ENCODE measurements at regions not wholly inside any gene's neighbourhood (a gene's known extent, or its start where the extent isn't known, plus 50 kb on each side); places are given as distances from the start of the nearest gene placed in this dataset.

- no peak for DNase-seq
Measured at GRCh38 chr2:118658596-118659198, 188.8 kb downstream of the EN1 start.

DNA sequence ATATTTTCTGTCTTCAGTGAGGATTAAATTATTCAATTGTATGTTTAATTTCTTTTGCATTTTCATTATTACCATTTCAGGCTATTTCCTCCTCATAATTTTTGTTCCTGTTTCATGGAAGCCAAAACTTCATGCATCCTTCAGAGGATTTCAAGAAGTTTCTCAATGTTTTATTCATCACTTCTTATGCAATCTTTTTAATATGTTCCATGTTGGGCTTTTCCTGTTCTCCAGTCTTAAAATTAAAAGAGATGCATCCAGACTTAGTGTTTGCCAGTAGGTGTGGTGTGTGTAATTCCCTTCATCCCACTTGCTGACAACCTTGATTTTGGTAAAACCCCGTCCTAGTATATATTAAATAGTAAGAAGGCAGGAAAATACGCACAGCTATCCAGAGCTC lies 190.0 kb downstream of the EN1 start:
- DNase-seq: no peak

DNA sequence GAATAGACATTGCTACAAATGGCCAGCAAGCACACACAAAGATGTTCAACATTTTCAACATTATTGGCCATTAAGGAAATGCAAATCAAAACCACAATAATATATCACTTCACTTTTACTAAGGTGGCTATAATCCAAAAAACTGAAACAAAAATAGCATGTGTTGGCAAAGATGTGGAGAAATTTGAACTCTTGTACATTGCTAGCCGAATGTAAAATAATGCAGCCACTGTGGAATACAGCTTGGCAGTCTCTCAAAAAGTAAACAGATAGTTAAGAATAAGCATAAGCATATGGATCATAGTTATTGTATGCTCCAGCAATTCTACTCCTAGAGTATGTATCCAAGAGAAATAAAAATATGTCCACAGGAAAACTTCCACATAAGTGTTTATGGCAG lies 192.5 kb downstream of the EN1 start:
- no peak for DNase-seq

DNA sequence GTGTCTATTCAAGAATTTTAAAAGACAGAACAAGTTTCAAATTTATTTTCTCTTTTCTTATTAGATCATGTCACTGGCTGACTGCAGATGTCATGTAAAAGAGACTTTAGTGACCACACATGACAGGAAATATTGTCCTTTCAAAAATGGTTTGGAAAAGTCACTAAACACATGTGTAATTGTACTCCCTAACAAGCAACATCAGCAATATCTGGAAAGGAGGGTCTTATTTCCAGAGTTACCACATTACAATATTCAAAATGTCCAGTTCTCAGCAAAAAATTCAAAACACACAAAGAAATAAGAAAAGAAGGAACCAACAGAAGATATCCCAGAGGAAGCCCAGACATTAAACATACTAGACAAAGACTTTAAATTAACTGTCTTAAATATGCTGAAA lies 197.1 kb downstream of the EN1 start:
- no peak for DNase-seq

DNA sequence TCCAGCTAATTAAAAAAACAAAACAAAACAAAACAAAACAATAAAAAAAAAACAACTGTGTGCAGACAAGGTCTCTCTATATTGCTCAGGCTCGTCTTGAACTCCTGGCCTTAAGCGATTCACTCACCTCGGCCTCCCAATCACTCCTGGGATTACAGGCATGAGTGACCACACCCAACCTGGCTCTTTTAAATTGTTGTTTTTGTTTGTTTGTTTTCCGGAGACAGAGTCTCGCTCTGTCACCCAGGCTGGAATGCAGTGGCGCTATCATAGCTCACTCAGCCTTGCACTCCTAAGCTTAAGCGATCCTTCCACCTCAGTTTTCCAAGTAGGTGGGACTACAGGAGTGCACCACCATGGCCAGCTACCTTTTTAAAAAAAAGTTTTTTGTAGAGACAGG lies 201.6 kb downstream of the EN1 start:
- DNase-seq: no peak

- DNase-seq: no peak
Measured at GRCh38 chr2:118644190-118644589, 203.3 kb downstream of the EN1 start.

GRCh38 chr2:118643294-118643693 lies 204.2 kb downstream of the EN1 start:
- no peak for DNase-seq

GRCh38 chr2:118642501-118642900 lies 204.9 kb downstream of the EN1 start:
- DNase-seq: no peak

- no peak for DNase-seq
Measured at GRCh38 chr2:118641711-118642110, 205.7 kb downstream of the EN1 start.

DNA sequence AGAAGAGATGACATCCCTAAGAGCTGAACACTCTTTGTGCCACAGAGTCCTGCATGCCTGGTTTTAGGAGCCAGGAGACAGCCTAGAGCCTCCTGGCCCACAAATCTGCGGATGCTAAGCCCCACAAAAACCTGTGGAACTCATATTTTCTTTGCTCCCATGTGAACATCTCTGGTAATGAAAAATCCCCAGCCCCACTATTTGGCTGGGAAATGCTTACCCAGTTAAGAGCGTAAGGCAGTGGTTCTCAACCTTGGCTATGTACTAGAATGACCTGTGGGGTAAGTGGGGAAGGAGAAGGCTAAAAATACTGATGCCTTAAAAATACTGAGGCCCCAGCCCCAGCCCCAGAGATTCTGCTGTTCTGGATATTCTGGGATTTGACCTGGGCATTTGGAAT lies 208.1 kb downstream of the EN1 start:
- no peak for DNase-seq

- DNase-seq: no peak
Measured at GRCh38 chr2:118638453-118638852, 209.0 kb downstream of the EN1 start.

DNA sequence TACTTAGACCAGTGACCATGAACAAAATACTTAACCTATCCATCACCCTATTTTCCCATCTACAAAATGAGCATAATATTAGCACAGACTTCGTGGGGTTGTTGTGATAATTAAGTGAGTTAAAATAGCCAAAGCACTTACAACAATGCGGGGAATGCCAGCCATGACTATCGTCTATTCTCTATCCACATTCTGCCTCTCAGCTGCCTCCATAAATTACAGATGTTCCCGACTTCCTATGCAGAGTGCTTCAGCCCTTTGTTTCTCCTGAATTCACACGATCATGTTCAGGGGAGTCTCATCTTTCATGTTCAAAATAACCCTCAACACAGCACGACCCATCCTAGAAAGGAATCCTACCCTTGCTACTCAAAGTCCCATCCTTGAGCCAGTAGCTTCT lies 211.6 kb downstream of the EN1 start:
- DNase-seq: no peak

GRCh38 chr2:118634876-118635275 lies 212.6 kb downstream of the EN1 start:
- DNase-seq: no peak

DNA sequence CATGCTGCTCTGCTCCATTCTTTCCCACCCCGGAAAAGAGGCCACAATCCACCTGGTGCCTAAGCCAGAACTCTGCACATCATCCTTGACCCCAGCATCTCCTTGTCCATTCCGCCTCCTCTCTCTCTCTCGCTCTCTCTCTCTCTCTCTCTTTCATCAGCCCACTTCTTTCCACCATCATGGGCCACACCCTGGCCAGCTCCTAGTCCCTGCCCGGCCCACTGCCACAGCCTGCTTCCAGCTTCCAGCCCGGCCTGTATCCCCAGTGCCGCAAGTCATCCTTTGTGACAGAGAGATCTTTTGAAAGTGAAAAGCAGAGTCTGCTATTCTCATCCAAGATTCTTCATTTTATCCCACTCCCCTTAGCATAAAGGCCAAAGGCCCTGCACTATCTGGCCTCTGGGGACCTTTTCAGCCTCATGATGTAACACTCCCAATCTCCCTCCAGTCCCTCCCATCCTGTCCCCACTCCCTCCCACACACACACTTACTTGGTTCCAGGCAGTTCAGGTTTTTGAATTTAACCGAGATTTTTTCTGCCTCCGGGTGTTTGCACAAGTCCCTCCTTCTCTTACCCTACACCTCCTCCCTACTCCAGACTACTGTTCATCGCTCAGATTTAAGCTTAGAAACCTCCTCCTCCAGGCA lies 214.0 kb downstream of the EN1 start:
- no peak for DNase-seq

GRCh38 chr2:118632921-118633320 lies 214.5 kb downstream of the EN1 start:
- DNase-seq: no peak

GRCh38 chr2:118627156-118627555 lies 220.3 kb downstream of the EN1 start:
- DNase-seq: no peak

- DNase-seq: no peak
Measured at GRCh38 chr2:118622913-118623312, 224.5 kb downstream of the EN1 start.

DNA sequence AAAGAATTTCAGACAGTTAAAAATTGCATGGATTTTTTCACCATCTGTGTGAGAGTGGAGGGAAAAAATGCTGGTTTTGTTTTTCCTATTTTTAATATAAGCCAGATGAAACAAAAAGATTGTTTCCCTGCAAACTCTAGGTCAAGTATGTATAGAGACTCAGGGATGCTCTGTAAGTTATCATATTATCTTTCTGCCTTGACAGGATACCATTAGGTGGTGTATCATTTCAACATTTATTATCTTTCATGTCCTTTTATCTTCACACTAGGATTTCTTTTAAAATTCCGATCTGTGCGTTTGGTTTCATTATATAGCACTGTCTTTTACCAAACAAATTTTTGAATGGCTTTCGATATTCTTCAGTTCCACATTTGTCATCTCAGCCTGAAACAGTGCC lies 225.3 kb downstream of the EN1 start:
- no peak for DNase-seq

DNA sequence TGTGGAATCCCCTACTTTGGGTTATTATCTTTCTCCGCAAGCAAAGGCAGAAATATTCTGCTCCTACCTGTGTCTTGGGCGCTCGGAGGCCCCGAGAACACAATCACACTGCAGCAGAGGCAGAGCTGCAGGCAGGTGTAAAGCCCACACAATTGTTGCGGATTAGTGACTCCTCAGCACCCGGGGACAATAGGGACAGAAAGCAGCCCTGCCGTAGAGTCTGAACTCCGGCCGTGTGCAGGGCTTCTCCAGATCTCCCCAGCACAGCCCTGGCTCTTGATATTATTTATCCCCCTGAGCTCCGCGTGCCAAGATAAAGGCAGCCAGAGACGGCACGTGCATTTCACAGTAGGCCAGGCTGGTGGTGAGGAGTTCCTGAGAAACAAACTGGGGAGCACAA lies 229.2 kb downstream of the EN1 start:
- DNase-seq: no peak

DNA sequence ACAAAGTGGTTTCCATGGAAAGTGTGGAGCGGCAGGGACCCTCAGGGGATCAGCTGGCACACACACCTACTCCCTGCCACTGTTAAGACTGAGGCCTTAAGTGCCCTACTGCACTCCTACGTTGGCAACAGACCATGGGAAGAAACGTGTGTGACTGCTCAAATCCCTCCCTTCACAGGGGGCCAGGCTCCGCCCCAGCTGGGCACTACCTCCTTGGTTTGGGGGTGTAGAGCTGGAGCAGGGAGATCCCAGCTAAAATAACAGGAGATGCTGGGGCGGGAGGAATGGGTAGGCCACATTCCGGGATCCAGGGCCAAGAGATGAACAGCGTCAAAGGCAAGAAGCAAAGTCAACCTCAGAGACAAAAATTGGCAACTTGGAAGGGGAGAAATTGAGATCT lies 231.0 kb downstream of the EN1 start:
- no peak for DNase-seq

DNA sequence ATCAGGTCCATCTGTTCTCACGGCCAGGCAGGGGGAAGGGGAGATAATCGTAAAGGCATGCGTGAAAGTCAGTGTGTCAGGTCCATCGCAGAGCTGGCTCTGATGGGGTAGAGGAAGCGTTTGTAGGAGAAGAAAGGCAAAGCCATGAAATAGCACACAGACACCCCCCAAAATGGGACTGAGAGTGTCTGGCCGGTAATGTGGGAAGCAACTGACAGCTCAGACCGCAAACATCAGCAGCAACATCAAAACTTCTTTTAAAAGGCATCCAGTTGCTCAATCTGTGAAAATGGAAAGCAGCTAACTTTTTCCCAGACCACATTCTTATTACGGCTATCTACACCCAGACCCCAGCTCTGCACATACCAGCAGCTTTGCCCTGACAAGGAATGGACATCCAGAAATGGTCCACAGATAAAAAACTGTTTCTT lies 232.6 kb downstream of the EN1 start:
- no peak for DNase-seq

- no peak for DNase-seq
Measured at GRCh38 chr2:118613737-118614136, 233.7 kb downstream of the EN1 start.

GRCh38 chr2:118611691-118612090 lies 235.8 kb downstream of the EN1 start:
- no peak for DNase-seq

GRCh38 chr2:118609138-118609537 lies 238.3 kb downstream of the EN1 start:
- no peak for DNase-seq

GRCh38 chr2:118607641-118608040 lies 239.8 kb downstream of the EN1 start:
- no peak for DNase-seq

Measured in suppressor macrophage treated with lipopolysaccharide for 4 hours (primary cell).